Liver (tissue), 8 donors: ENCODE measurements at regions not wholly inside any gene's neighbourhood (a gene's known extent, or its start where the extent isn't known, plus 50 kb on each side); places are given as distances from the start of the nearest gene placed in this dataset.

Experiments
- DNase-seq: peaks from one replicate; pipeline ENCODE4 v3.0.0-alpha.2; 2017; ENCODE audit warnings: low spot score
- H3K27ac ChIP-seq, 2 donors: one replicate each; pipeline ENCODE4 v1.7.0; 2013; ENCODE audit warnings: inconsistent platforms in 2 of 2, low read length in 2 of 2, control low read depth in 1 of 2, low read depth in 1 of 2, mild to moderate bottlenecking in 1 of 2
- H3K27me3 ChIP-seq, 4 donors: one replicate each; pipeline versions ENCODE4 v1.6.1 to v1.7.0; 2013; ENCODE audit warnings: low read length in 3 of 4, inconsistent platforms in 1 of 4, mild to moderate bottlenecking in 1 of 4, moderate library complexity in 1 of 4; ENCODE audit not compliant: control insufficient read depth in 4 of 4, insufficient read depth in 4 of 4
- H3K36me3 ChIP-seq, 4 donors: one replicate each; pipeline versions ENCODE4 v1.6.1 to v1.7.0; 2013; ENCODE audit warnings: low read length in 3 of 4, mild to moderate bottlenecking in 3 of 4, low read depth in 1 of 4, moderate library complexity in 1 of 4; ENCODE audit not compliant: control insufficient read depth in 4 of 4, insufficient read depth in 3 of 4
- H3K4me1 ChIP-seq, 4 donors: one replicate each; pipeline versions ENCODE4 v1.6.1 to v1.7.0; 2013; ENCODE audit warnings: low read length in 3 of 4, mild to moderate bottlenecking in 3 of 4, moderate library complexity in 1 of 4; ENCODE audit not compliant: control insufficient read depth in 4 of 4, insufficient read depth in 4 of 4
- H3K4me3 ChIP-seq, 3 donors: one replicate each; pipeline versions ENCODE4 v1.6.1 to v1.7.0; 2013; ENCODE audit warnings: low read length in 3 of 3, control low read depth in 1 of 3, low read depth in 1 of 3, mild to moderate bottlenecking in 1 of 3
- H3K9ac ChIP-seq, 2 donors: one replicate each; pipeline ENCODE4 v1.7.0; 2013; ENCODE audit warnings: low read length in 2 of 2, mild to moderate bottlenecking in 2 of 2, moderate library complexity in 2 of 2, control low read depth in 1 of 2, low read depth in 1 of 2
- H3K9me3 ChIP-seq, 4 donors: one replicate each; pipeline versions ENCODE4 v1.6.1 to v1.7.0; 2013; ENCODE audit warnings: low read length in 3 of 4; ENCODE audit not compliant: control insufficient read depth in 4 of 4
- ATF3 ChIP-seq: IDR thresholded peaks from 2 replicates; pipeline ENCODE4 v1.6.1; 2016; ENCODE audit warnings: antibody characterized with exemption
- CTCF ChIP-seq: fragments of 150-350 bp; IDR thresholded peaks from 2 replicates; pipeline ENCODE4 v1.5.1; 2017; ENCODE audit warnings: improper control_type of control experiment, low read depth, low read length; ENCODE audit not compliant: missing input control
- EGR1 ChIP-seq, 2 donors: IDR thresholded peaks; 2 replicates each; pipeline ENCODE4 v1.6.1; 2016 to 2018; ENCODE audit warnings: antibody characterized with exemption in 2 of 2, low read depth in 2 of 2
- FOXA1 ChIP-seq: IDR thresholded peaks from 2 replicates; pipeline ENCODE4 v1.6.1; 2016; ENCODE audit warnings: antibody characterized with exemption
- FOXA2 ChIP-seq: IDR thresholded peaks from 2 replicates; pipeline ENCODE4 v1.6.1; 2016; ENCODE audit warnings: antibody characterized with exemption
- GABPA ChIP-seq, 2 donors: IDR thresholded peaks in 1 of 2; conservative IDR thresholded peaks in 1 of 2; 2 replicates each; pipeline ENCODE4 v1.6.1; 2016; ENCODE audit warnings: antibody characterized with exemption in 2 of 2, mild to moderate bottlenecking in 1 of 2, moderate library complexity in 1 of 2
- HNF4A ChIP-seq, 2 donors: conservative IDR thresholded peaks; 2 replicates each; pipeline ENCODE4 v1.6.1; 2016; ENCODE audit warnings: antibody characterized with exemption in 2 of 2, mild to moderate bottlenecking in 2 of 2
- HNF4G ChIP-seq: IDR thresholded peaks from 2 replicates; pipeline ENCODE4 v1.6.1; 2016; ENCODE audit warnings: antibody characterized with exemption
- JUND ChIP-seq, 2 donors: IDR thresholded peaks; 2 replicates each; pipeline ENCODE4 v1.6.1; 2016; ENCODE audit warnings: antibody characterized with exemption in 2 of 2
- MAX ChIP-seq: IDR thresholded peaks from 2 replicates; pipeline ENCODE4 v1.6.1; 2016; ENCODE audit warnings: antibody characterized with exemption
- NR2F2 ChIP-seq: IDR thresholded peaks from 2 replicates; pipeline ENCODE4 v1.6.1; 2016; ENCODE audit warnings: antibody characterized with exemption
- RAD21 ChIP-seq, 2 donors: IDR thresholded peaks; 2 replicates each; pipeline ENCODE4 v1.6.1; 2016; ENCODE audit warnings: antibody characterized with exemption in 2 of 2, mild to moderate bottlenecking in 2 of 2
- REST ChIP-seq: IDR thresholded peaks from 2 replicates; pipeline ENCODE4 v1.6.1; 2016; ENCODE audit warnings: antibody characterized with exemption, mild to moderate bottlenecking
- RXRA ChIP-seq, 2 donors: IDR thresholded peaks; 2 replicates each; pipeline ENCODE4 v1.6.1; 2017 to 2018; ENCODE audit warnings: antibody characterized with exemption in 2 of 2, mild to moderate bottlenecking in 1 of 2
- YY1 ChIP-seq: IDR thresholded peaks from 2 replicates; pipeline ENCODE4 v1.6.1; 2016; ENCODE audit warnings: antibody characterized with exemption, mild to moderate bottlenecking
- ZBTB33 ChIP-seq: IDR thresholded peaks from 2 replicates; pipeline ENCODE4 v1.6.1; 2016; ENCODE audit warnings: antibody characterized with exemption
- WGBS: extraction: QIAGEN DNeasy Blood & Tissue Kit; methylation state at CpG from one replicate; pipeline ENCODE4 v1.1.7; 2013; 5-methylcytosine and 5-hydroxymethylcytosine counted together
- donor health status: healthy.
- donor health status: healthy.
- donor health status: healthy.
- donor health status: healthy.
- donor health status: healthy.

- no peaks in the 10 kb centered on the region for H3K27me3 ChIP-seq
- no peaks in the 10 kb centered on the region for H3K36me3 ChIP-seq
- DNase-seq: no peak
- H3K9me3 ChIP-seq: peaks cover 0 to 5% (median under 1%) of the 10 kb centered on the region in 4 donors
- H3K27ac ChIP-seq: no peak overlapping the region
- no peak overlapping the region for H3K9ac ChIP-seq
- H3K4me1 ChIP-seq: no peaks in the 10 kb centered on the region
- TF ChIP-seq MAX: no peak
- TF ChIP-seq EGR1 (IDR thresholded peaks at IDR 0.05; ENCODE audit: low read depth in 2 of 2): no peak
- TF ChIP-seq FOXA1: no peak
- no peak for TF ChIP-seq HNF4A (conservative IDR thresholded peaks at IDR 0.05)
- TF ChIP-seq CTCF: no peak
- no peak for TF ChIP-seq ZBTB33
- TF ChIP-seq RXRA (IDR thresholded peaks at IDR 0.05): no peak
- TF ChIP-seq JUND (IDR thresholded peaks at IDR 0.05): no peak
- TF ChIP-seq NR2F2: no peak
- TF ChIP-seq RAD21 (IDR thresholded peaks at IDR 0.05): no peak
- TF ChIP-seq REST: no peak
- TF ChIP-seq ATF3: no peak
- TF ChIP-seq FOXA2: no peak
- TF ChIP-seq GABPA (IDR thresholded peaks at IDR 0.05 in 1 of 2, conservative IDR thresholded peaks at IDR 0.05 in 1 of 2): no peak
- no peak for TF ChIP-seq YY1
- 33% methylated on average over 4 of the region's 4 CpGs for WGBS
- no peak overlapping the region for H3K4me3 ChIP-seq
Observed at GRCh38 chr7:51731075-51731474, 414.5 kb upstream of the COBL start.

GRCh38 chr7:51727441-51727840 is 410.8 kb upstream of the COBL start:
- no peak for DNase-seq
- no peak overlapping the region for H3K27ac ChIP-seq
- H3K9me3 ChIP-seq: peaks cover 0 to 7% (median 0%) of the 10 kb centered on the region in 4 donors
- no peaks in the 10 kb centered on the region for H3K4me1 ChIP-seq
- H3K9ac ChIP-seq: no peak overlapping the region
- H3K4me3 ChIP-seq: no peak overlapping the region
- H3K36me3 ChIP-seq: no peaks in the 10 kb centered on the region
- H3K27me3 ChIP-seq: no peaks in the 10 kb centered on the region
- 52% methylated on average over 2 of the region's 2 CpGs for WGBS
- TF ChIP-seq ZBTB33 (no peak), JUND (IDR thresholded peaks at IDR 0.05) (no peak), GABPA (IDR thresholded peaks at IDR 0.05 in 1 of 2, conservative IDR thresholded peaks at IDR 0.05 in 1 of 2) (no peak), MAX (no peak), ATF3 (no peak), HNF4A (conservative IDR thresholded peaks at IDR 0.05) (no peak), CTCF (no peak), YY1 (no peak), NR2F2 (no peak), RAD21 (IDR thresholded peaks at IDR 0.05) (no peak), FOXA2 (no peak), HNF4G (no peak), RXRA (IDR thresholded peaks at IDR 0.05) (no peak)
